ENCODE measurements at regions not wholly inside any gene's neighbourhood (a gene's known extent, or its start where the extent isn't known, plus 50 kb on each side); places are given as distances from the start of the nearest gene placed in this dataset.

DNA sequence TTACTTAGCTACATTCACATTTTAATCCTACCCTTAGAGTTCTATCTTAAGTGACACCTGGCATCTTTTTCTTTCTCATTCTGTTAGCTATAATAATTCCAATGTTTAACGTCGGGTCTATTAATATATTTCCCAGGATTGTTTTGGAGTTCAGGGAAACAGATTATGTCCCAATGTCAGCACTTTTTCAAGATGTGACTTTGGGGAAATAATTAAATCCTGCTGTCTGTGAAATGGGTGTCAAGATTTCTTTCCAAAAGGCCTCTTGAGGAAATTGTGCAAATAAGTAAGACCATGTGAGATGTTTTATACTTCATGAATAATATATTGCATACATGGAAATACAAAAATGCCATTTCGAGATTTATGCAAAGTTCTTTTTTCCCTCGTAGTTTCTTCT lies 887.6 kb upstream of the SEL1L start:
- Histone ChIP-seq H3K9me3 (ENCODE audit: control insufficient read depth in 2 of 2, insufficient read depth in 1 of 2, low read length in 1 of 2) (peaks cover 0 to 2% of the 10 kb centered on the region in 2 donors), H3K4me3 (ENCODE audit: low read length in 2 of 2) (no peak overlapping the region), H3K27ac (ENCODE audit: low read depth in 1 of 2, low read length in 1 of 2) (no peak overlapping the region), H3K27me3 (ENCODE audit: control insufficient read depth in 2 of 2, insufficient read depth in 1 of 2, low read length in 1 of 2) (no peaks in the 10 kb centered on the region), H3K36me3 (ENCODE audit: control insufficient read depth in 2 of 2, insufficient read depth in 2 of 2, low read length in 1 of 2) (no peaks in the 10 kb centered on the region), H3K4me1 (ENCODE audit: control insufficient read depth in 2 of 2, insufficient read depth in 2 of 2, low read length in 2 of 2) (no peaks in the 10 kb centered on the region)
- DNase-seq (ENCODE audit: low read depth in 6 of 9, low spot score in 9 of 9): no peak
- WGBS: 92% methylated on average over 4 of the region's 4 CpGs

DNA sequence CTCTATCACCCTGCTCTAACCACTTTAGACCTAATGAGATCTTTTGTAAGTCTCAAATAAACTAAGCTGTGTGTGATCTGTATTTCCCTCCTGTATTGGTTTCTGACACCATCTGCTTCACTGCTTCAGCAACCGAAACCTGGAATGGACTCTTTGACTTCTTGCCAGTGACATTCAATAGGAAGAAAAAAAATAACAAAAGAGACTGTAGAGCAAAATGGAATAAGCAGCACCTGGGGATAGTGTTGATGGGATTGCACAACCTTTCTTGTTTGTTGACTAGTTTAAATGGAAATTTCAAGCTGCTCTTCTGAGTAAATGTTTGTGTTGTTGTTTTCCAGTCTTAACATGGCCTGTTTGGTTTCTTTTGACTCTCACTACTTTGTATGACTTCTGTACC lies 888.6 kb upstream of the SEL1L start:
- H3K9me3 ChIP-seq (ENCODE audit: control insufficient read depth in 2 of 2, insufficient read depth in 1 of 2, low read length in 1 of 2): peaks cover 0 to 2% of the 10 kb centered on the region in 2 donors
- no peaks in the 10 kb centered on the region for H3K36me3 ChIP-seq (ENCODE audit: control insufficient read depth in 2 of 2, insufficient read depth in 2 of 2, low read length in 1 of 2)
- H3K4me1 ChIP-seq (ENCODE audit: control insufficient read depth in 2 of 2, insufficient read depth in 2 of 2, low read length in 2 of 2): no peaks in the 10 kb centered on the region
- no peaks in the 10 kb centered on the region for H3K27me3 ChIP-seq (ENCODE audit: control insufficient read depth in 2 of 2, insufficient read depth in 1 of 2, low read length in 1 of 2)
- H3K4me3 ChIP-seq (ENCODE audit: low read length in 2 of 2): no peak overlapping the region
- 92% methylated on average over 1 of the region's 1 CpG for WGBS
- DNase-seq (ENCODE audit: low read depth in 6 of 9, low spot score in 9 of 9): peak in 2 of 9 donors; percentile 3 to 19
- H3K27ac ChIP-seq (ENCODE audit: low read depth in 1 of 2, low read length in 1 of 2): peak overlapping the region in 1 of 2 donors; percentile 43

DNA sequence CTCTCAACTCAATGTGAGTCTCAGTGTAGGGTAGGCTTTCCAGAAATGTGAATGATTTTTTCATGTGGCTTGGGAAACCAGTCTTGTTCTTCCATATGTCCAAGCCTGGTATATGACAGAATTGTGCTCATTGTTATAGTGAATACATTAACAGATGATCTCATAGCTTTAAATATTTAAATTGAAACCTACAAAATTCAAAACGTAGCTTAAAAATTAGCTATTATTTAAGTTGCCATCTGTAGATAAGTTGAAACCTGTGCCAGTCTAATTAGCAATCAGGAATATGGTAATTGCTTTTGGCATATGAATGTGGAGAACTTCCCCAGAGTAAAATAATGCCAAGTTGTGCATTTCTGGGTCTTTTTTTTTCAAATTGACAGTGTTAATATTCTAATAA lies 891.6 kb upstream of the SEL1L start:
- DNase-seq (ENCODE audit: low read depth in 6 of 9, low spot score in 9 of 9): no peak
- WGBS: 76% methylated on average over 1 of the region's 1 CpG
- Histone ChIP-seq H3K36me3 (ENCODE audit: control insufficient read depth in 2 of 2, insufficient read depth in 2 of 2, low read length in 1 of 2) (no peaks in the 10 kb centered on the region), H3K9me3 (ENCODE audit: control insufficient read depth in 2 of 2, insufficient read depth in 1 of 2, low read length in 1 of 2) (no peaks in the 10 kb centered on the region), H3K27ac (ENCODE audit: low read depth in 1 of 2, low read length in 1 of 2) (no peak overlapping the region), H3K4me1 (ENCODE audit: control insufficient read depth in 2 of 2, insufficient read depth in 2 of 2, low read length in 2 of 2) (no peaks in the 10 kb centered on the region), H3K4me3 (ENCODE audit: low read length in 2 of 2) (no peak overlapping the region), H3K27me3 (ENCODE audit: control insufficient read depth in 2 of 2, insufficient read depth in 1 of 2, low read length in 1 of 2) (no peaks in the 10 kb centered on the region)

DNA sequence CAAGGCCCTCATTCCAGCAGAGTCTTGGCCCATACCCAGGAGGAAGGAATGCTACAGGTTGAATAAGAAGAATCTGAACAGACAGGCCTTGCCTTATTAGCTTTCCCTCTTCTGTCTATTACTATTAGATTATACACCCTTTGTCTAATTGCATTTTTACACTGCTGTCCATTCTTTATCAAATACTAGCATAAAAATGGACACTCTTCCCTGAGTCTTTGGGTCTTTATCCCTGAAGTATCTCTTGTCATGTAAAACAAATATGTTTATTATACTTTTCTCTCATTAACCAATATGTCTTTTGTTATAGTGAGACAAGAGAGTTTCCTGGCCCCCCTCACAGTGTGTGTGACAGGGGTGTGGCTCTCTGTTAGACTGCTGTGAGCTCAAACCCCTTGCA lies 897.4 kb upstream of the SEL1L start:
- no peaks in the 10 kb centered on the region for H3K4me1 ChIP-seq (ENCODE audit: control insufficient read depth in 2 of 2, insufficient read depth in 2 of 2, low read length in 2 of 2)
- no peak overlapping the region for H3K4me3 ChIP-seq (ENCODE audit: low read length in 2 of 2)
- no peaks in the 10 kb centered on the region for H3K27me3 ChIP-seq (ENCODE audit: control insufficient read depth in 2 of 2, insufficient read depth in 1 of 2, low read length in 1 of 2)
- no peak overlapping the region for H3K27ac ChIP-seq (ENCODE audit: low read depth in 1 of 2, low read length in 1 of 2)
- H3K9me3 ChIP-seq (ENCODE audit: control insufficient read depth in 2 of 2, insufficient read depth in 1 of 2, low read length in 1 of 2): no peaks in the 10 kb centered on the region
- DNase-seq (ENCODE audit: low read depth in 6 of 9, low spot score in 9 of 9): no peak
- H3K36me3 ChIP-seq (ENCODE audit: control insufficient read depth in 2 of 2, insufficient read depth in 2 of 2, low read length in 1 of 2): no peaks in the 10 kb centered on the region

DNA sequence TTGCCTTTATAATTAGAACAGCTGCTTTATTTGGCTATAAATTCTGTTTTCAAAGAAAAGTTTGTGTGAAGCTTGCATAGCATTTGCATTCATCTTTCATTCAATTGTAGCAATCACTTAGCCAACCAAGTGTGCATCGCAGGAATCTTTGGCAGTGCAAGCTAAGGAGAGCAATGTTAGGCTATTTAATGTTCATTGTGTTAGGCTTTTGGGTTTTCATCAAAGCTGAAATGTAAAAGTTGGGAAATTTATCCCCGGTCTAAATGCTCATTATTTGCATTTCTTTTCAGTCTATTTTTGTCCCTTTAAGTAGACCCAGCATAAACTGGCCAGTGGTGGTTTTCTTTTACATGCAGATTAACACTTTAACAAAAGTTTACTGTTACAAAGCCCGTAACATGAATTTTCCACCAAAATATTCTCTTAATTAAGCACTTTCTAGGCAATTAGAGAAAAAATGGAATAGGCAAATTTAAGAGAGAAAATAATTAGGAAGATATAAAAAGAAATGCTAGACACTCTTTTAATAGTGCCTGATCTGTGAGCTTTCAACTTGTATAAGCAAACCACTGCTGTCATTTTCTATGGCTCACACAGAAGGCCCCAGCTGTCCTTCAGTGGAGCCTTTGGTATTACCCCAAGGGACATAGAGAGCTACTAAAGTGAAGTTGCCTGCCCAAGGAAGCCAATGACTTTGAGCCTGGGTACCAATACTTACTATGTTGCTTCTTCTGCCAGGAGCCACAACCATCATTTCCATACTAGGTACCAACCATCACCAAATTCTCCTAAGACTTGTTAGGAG lies 898.9 kb upstream of the SEL1L start:
- Histone ChIP-seq H3K4me3 (ENCODE audit: low read length in 2 of 2) (no peak overlapping the region), H3K9me3 (ENCODE audit: control insufficient read depth in 2 of 2, insufficient read depth in 1 of 2, low read length in 1 of 2) (no peaks in the 10 kb centered on the region), H3K36me3 (ENCODE audit: control insufficient read depth in 2 of 2, insufficient read depth in 2 of 2, low read length in 1 of 2) (no peaks in the 10 kb centered on the region), H3K27ac (ENCODE audit: low read depth in 1 of 2, low read length in 1 of 2) (no peak overlapping the region), H3K27me3 (ENCODE audit: control insufficient read depth in 2 of 2, insufficient read depth in 1 of 2, low read length in 1 of 2) (no peaks in the 10 kb centered on the region), H3K4me1 (ENCODE audit: control insufficient read depth in 2 of 2, insufficient read depth in 2 of 2, low read length in 2 of 2) (no peaks in the 10 kb centered on the region)
- 74% methylated on average over 3 of the region's 3 CpGs for WGBS
- DNase-seq (ENCODE audit: low read depth in 6 of 9, low spot score in 9 of 9): no peak

DNA sequence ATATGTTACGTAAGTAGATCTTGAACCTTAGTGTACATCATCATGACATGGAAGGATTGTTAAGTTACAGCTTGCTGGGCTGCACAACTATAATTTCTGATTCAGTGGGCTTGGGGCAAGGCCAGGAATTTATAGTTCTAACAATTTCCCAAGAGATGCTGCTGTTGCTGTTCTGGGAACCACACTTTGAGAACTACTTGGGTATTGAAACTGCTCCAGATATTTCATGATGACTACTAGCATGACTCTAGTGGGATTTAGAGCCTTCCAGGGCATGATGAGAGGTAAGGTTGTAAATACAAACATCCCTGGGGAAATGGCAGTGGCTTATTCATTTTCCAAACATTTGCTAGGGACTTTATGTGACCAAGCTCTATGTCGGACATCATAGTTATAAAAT lies 904.8 kb upstream of the SEL1L start:
- DNase-seq (ENCODE audit: low read depth in 6 of 9, low spot score in 9 of 9): no peak
- 95% methylated on average over 2 of the region's 2 CpGs for WGBS
- no peaks in the 10 kb centered on the region for H3K36me3 ChIP-seq (ENCODE audit: control insufficient read depth in 2 of 2, insufficient read depth in 2 of 2, low read length in 1 of 2)
- H3K4me1 ChIP-seq (ENCODE audit: control insufficient read depth in 2 of 2, insufficient read depth in 2 of 2, low read length in 2 of 2): no peaks in the 10 kb centered on the region
- H3K4me3 ChIP-seq (ENCODE audit: low read length in 2 of 2): no peak overlapping the region
- no peaks in the 10 kb centered on the region for H3K27me3 ChIP-seq (ENCODE audit: control insufficient read depth in 2 of 2, insufficient read depth in 1 of 2, low read length in 1 of 2)
- H3K27ac ChIP-seq (ENCODE audit: low read depth in 1 of 2, low read length in 1 of 2): no peak overlapping the region
- no peaks in the 10 kb centered on the region for H3K9me3 ChIP-seq (ENCODE audit: control insufficient read depth in 2 of 2, insufficient read depth in 1 of 2, low read length in 1 of 2)

DNA sequence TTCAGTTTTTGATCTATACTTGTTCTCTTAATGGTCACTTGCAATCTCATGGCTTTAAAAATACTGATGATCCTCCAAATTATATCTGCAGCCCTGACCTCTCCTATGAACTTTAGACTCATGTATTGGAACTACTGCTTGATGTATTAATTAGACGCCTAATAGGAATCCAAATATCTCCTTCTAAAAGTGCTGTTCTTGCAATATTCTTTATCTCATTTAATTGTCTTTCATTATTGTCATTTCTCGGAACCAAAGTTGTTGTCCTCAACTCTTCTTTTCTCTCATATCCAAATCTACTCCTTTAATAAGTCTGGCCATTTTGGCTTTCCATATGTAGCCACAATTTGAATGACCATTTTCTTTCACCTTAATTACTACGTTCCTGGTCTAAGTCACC lies 907.6 kb upstream of the SEL1L start:
- no peaks in the 10 kb centered on the region for H3K36me3 ChIP-seq (ENCODE audit: control insufficient read depth in 2 of 2, insufficient read depth in 2 of 2, low read length in 1 of 2)
- H3K4me1 ChIP-seq (ENCODE audit: control insufficient read depth in 2 of 2, insufficient read depth in 2 of 2, low read length in 2 of 2): no peaks in the 10 kb centered on the region
- no peak overlapping the region for H3K4me3 ChIP-seq (ENCODE audit: low read length in 2 of 2)
- no peaks in the 10 kb centered on the region for H3K9me3 ChIP-seq (ENCODE audit: control insufficient read depth in 2 of 2, insufficient read depth in 1 of 2, low read length in 1 of 2)
- no peak for DNase-seq (ENCODE audit: low read depth in 6 of 9, low spot score in 9 of 9)
- H3K27ac ChIP-seq (ENCODE audit: low read depth in 1 of 2, low read length in 1 of 2): no peak overlapping the region
- WGBS: 81% methylated on average over 3 of the region's 3 CpGs
- no peaks in the 10 kb centered on the region for H3K27me3 ChIP-seq (ENCODE audit: control insufficient read depth in 2 of 2, insufficient read depth in 1 of 2, low read length in 1 of 2)

DNA sequence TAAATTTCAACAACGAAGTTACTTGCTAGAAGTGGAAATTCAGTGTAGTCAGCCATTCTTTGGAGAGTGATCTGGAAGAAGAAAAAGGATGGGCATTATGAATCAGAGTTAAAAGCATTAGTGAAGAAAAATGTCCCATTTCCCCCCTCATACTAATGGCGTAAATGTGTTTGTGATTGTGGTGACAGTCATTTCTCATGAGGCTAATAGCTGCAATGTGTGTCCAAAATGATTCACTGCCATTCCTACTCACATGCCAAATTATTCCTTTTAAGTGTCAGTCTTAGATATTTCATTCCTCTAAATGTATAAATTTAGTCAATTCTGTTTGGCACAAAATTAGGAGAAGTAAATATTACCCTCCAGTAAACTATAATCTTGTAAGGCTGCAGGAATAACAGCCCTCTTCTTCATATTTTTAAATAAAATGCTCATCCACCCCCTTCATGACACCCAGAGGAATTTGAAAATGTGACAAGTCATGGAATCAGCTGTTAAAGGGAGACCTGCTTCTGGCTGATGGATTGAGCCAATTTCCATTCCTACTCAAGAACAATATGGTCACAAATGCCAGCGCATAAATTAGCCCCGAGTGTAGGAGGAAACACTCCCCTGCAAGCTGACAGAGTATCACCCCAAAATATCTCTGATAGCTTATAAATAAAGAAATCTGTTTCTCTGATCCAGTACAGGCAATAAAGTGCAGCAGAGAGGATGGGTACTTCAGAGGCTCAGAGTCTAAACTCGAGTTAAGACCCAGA lies 912.3 kb upstream of the SEL1L start:
- Histone ChIP-seq H3K4me3 (ENCODE audit: low read length in 2 of 2) (no peak overlapping the region), H3K9me3 (ENCODE audit: control insufficient read depth in 2 of 2, insufficient read depth in 1 of 2, low read length in 1 of 2) (no peaks in the 10 kb centered on the region), H3K36me3 (ENCODE audit: control insufficient read depth in 2 of 2, insufficient read depth in 2 of 2, low read length in 1 of 2) (no peaks in the 10 kb centered on the region), H3K27ac (ENCODE audit: low read depth in 1 of 2, low read length in 1 of 2) (no peak overlapping the region), H3K27me3 (ENCODE audit: control insufficient read depth in 2 of 2, insufficient read depth in 1 of 2, low read length in 1 of 2) (no peaks in the 10 kb centered on the region), H3K4me1 (ENCODE audit: control insufficient read depth in 2 of 2, insufficient read depth in 2 of 2, low read length in 2 of 2) (no peaks in the 10 kb centered on the region)
- DNase-seq (ENCODE audit: low read depth in 6 of 9, low spot score in 9 of 9): no peak
- WGBS: 88% methylated on average over 5 of the region's 5 CpGs

DNA sequence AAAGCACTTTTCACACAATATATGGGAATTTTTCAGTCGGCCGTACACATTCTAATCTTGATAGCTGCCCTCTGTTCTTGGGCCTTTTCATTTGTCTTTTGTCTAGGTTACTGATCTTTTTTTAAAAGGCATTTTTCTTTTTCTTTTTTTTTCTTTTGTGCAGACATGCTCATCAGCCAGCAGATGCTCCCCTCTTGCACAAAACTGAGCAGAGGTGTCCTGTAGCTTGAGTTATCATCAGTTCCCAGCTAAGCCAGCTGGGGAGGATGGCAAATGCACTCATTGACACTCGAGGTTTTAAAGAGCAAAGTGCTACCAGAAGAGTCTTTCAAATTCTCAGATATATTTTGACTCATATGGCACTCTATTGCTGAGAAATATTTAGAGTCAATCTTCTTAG lies 913.9 kb upstream of the SEL1L start:
- 74% methylated on average over 3 of the region's 3 CpGs for WGBS
- no peaks in the 10 kb centered on the region for H3K27me3 ChIP-seq (ENCODE audit: control insufficient read depth in 2 of 2, insufficient read depth in 1 of 2, low read length in 1 of 2)
- no peak overlapping the region for H3K27ac ChIP-seq (ENCODE audit: low read depth in 1 of 2, low read length in 1 of 2)
- no peaks in the 10 kb centered on the region for H3K4me1 ChIP-seq (ENCODE audit: control insufficient read depth in 2 of 2, insufficient read depth in 2 of 2, low read length in 2 of 2)
- no peaks in the 10 kb centered on the region for H3K36me3 ChIP-seq (ENCODE audit: control insufficient read depth in 2 of 2, insufficient read depth in 2 of 2, low read length in 1 of 2)
- no peaks in the 10 kb centered on the region for H3K9me3 ChIP-seq (ENCODE audit: control insufficient read depth in 2 of 2, insufficient read depth in 1 of 2, low read length in 1 of 2)
- no peak for DNase-seq (ENCODE audit: low read depth in 6 of 9, low spot score in 9 of 9)
- H3K4me3 ChIP-seq (ENCODE audit: low read length in 2 of 2): no peak overlapping the region

Measured in thymus (tissue), 11 donors.